Mammary epithelial cell (primary cell): ENCODE measurements at regions not wholly inside any gene's neighbourhood (a gene's known extent, or its start where the extent isn't known, plus 50 kb on each side); places are given as distances from the start of the nearest gene placed in this dataset.

ENCODE experiments used
- EZH2 ChIP-seq: IDR thresholded peaks from 2 replicates; pipeline ENCODE4 v1.6.1; 2012; ENCODE audit warnings: low read length, inconsistent platforms, borderline replicate concordance
- TF ChIP-seq, protein P1 (sequence below), 2 donors: IDR thresholded peaks in 1 of 2; conservative IDR thresholded peaks in 1 of 2; 2 replicates each; pipeline ENCODE4 v1.5.1; 2011 to 2012; ENCODE audit warnings: inconsistent platforms in 2 of 2, low read length in 2 of 2, mild to moderate bottlenecking in 2 of 2, control low read depth in 1 of 2, low read depth in 1 of 2; ENCODE audit not compliant: insufficient read depth in 1 of 2; ENCODE audit errors: extremely low read depth in 1 of 2

DNA sequence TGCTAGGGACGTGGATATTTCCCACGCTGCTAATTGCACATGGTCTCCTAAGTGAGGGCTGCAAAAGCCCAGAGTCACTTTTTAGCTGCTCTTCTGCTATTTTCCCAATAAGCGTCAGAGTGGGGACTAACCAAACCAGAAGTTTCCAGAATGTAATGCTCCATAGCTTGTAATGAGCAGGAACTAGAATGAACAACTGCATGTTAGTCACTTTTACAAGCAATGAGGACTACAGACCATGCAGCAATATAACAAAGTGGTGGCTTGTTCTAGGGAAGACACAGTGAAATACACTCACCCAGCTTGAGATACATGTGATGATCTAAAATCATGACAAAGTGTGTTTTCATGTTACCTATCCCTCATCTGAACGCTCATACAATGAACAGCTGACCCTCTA lies 314.1 kb upstream of the SGK1 start:
- TF ChIP-seq, protein P1, sequence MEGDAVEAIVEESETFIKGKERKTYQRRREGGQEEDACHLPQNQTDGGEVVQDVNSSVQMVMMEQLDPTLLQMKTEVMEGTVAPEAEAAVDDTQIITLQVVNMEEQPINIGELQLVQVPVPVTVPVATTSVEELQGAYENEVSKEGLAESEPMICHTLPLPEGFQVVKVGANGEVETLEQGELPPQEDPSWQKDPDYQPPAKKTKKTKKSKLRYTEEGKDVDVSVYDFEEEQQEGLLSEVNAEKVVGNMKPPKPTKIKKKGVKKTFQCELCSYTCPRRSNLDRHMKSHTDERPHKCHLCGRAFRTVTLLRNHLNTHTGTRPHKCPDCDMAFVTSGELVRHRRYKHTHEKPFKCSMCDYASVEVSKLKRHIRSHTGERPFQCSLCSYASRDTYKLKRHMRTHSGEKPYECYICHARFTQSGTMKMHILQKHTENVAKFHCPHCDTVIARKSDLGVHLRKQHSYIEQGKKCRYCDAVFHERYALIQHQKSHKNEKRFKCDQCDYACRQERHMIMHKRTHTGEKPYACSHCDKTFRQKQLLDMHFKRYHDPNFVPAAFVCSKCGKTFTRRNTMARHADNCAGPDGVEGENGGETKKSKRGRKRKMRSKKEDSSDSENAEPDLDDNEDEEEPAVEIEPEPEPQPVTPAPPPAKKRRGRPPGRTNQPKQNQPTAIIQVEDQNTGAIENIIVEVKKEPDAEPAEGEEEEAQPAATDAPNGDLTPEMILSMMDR (conservative IDR thresholded peaks at IDR 0.05 in 1 of 2, IDR thresholded peaks at IDR 0.05 in 1 of 2; ENCODE audit: extremely low read depth in 1 of 2, insufficient read depth in 1 of 2, low read depth in 1 of 2, low read length in 2 of 2) = no peak
- no peak for TF ChIP-seq EZH2
